Fibroblast of skin of right biceps (primary cell): ENCODE measurements at regions not wholly inside any gene's neighbourhood (a gene's known extent, or its start where the extent isn't known, plus 50 kb on each side); places are given as distances from the start of the nearest gene placed in this dataset.

Source experiments
- DNase-seq: peaks from one replicate; pipeline ENCODE4 v3.0.0-alpha.2; 2013

- DNase-seq = no peak
Measured at GRCh38 chr5:135085936-135086725, 52.1 kb upstream of the PITX1 start.

GRCh38 chr5:135085133-135085935 is 51.3 kb upstream of the PITX1 start:
- DNase-seq = no peak
